ENCODE measurements at regions not wholly inside any gene's neighbourhood (a gene's known extent, or its start where the extent isn't known, plus 50 kb on each side); places are given as distances from the start of the nearest gene placed in this dataset.

- in situ Hi-C loops (cut with HindIII; ENCODE audit: low sequenced_read_pairs), result no loop called here
These were observed 150.9 kb downstream of the EFNB2 start for GRCh38 chr13:106384516-106384915.

GRCh38 chr13:106383791-106384190, 151.7 kb downstream of the EFNB2 start:
- in situ Hi-C loops (cut with HindIII; ENCODE audit: low sequenced_read_pairs), result no loop called here

- in situ Hi-C loops (cut with HindIII; ENCODE audit: low sequenced_read_pairs), result no loop called here
These were observed 152.9 kb downstream of the EFNB2 start for GRCh38 chr13:106382534-106382933.

- in situ Hi-C loops (cut with HindIII; ENCODE audit: low sequenced_read_pairs), result no loop called here
These were observed 154.4 kb downstream of the EFNB2 start for GRCh38 chr13:106381091-106381490.

- in situ Hi-C loops (cut with HindIII; ENCODE audit: low sequenced_read_pairs), result no loop called here
These were observed 157.4 kb downstream of the EFNB2 start for GRCh38 chr13:106377931-106378662.

GRCh38 chr13:106377341-106377740, 158.1 kb downstream of the EFNB2 start:
- in situ Hi-C loops (cut with HindIII; ENCODE audit: low sequenced_read_pairs), result no loop called here

- in situ Hi-C loops (cut with HindIII; ENCODE audit: low sequenced_read_pairs), result no loop called here
These were observed 158.9 kb downstream of the EFNB2 start for GRCh38 chr13:106376401-106377112.

GRCh38 chr13:106375085-106375484, 160.4 kb downstream of the EFNB2 start:
- in situ Hi-C loops (cut with HindIII; ENCODE audit: low sequenced_read_pairs), result no loop called here

GRCh38 chr13:106374631-106375030, 160.8 kb downstream of the EFNB2 start:
- in situ Hi-C loops (cut with HindIII; ENCODE audit: low sequenced_read_pairs), result no loop called here

- in situ Hi-C loops (cut with HindIII; ENCODE audit: low sequenced_read_pairs), result no loop called here
These were observed 161.4 kb downstream of the EFNB2 start for GRCh38 chr13:106373989-106374572.

GRCh38 chr13:106373304-106373988, 162.0 kb downstream of the EFNB2 start:
- in situ Hi-C loops (cut with HindIII; ENCODE audit: low sequenced_read_pairs), result no loop called here

GRCh38 chr13:106372199-106373155, 163.0 kb downstream of the EFNB2 start:
- in situ Hi-C loops (cut with HindIII; ENCODE audit: low sequenced_read_pairs), result no loop called here

GRCh38 chr13:106371024-106371423, 164.4 kb downstream of the EFNB2 start:
- in situ Hi-C loops (cut with HindIII; ENCODE audit: low sequenced_read_pairs), result no loop called here

GRCh38 chr13:106369858-106370257, 165.6 kb downstream of the EFNB2 start:
- in situ Hi-C loops (cut with HindIII; ENCODE audit: low sequenced_read_pairs), result no loop called here

GRCh38 chr13:106369091-106369490, 166.4 kb downstream of the EFNB2 start:
- in situ Hi-C loops (cut with HindIII; ENCODE audit: low sequenced_read_pairs), result no loop called here

GRCh38 chr13:106367361-106367971, 168.0 kb downstream of the EFNB2 start:
- in situ Hi-C loops (cut with HindIII; ENCODE audit: low sequenced_read_pairs), result no loop called here

- in situ Hi-C loops (cut with HindIII; ENCODE audit: low sequenced_read_pairs), result no loop called here
These were observed 172.8 kb downstream of the EFNB2 start for GRCh38 chr13:106362707-106363106.

GRCh38 chr13:106361621-106362020, 173.8 kb downstream of the EFNB2 start:
- in situ Hi-C loops (cut with HindIII; ENCODE audit: low sequenced_read_pairs), result no loop called here

GRCh38 chr13:106357198-106357597, 178.3 kb downstream of the EFNB2 start:
- in situ Hi-C loops (cut with HindIII; ENCODE audit: low sequenced_read_pairs), result no loop called here

GRCh38 chr13:106355866-106356265, 179.6 kb downstream of the EFNB2 start:
- in situ Hi-C loops (cut with HindIII; ENCODE audit: low sequenced_read_pairs), result no loop called here

All from DLD1 (cell line).